ENCODE measurements at regions not wholly inside any gene's neighbourhood (a gene's known extent, or its start where the extent isn't known, plus 50 kb on each side); places are given as distances from the start of the nearest gene placed in this dataset.

GRCh38 chr16:59864981-59865666 lies 1131.0 kb upstream of the GOT2 start:
- Histone ChIP-seq H3K4me1 (no peaks in the 10 kb centered on the region), H3K27me3 (no peaks in the 10 kb centered on the region), H3K4me3 (no peak overlapping the region), H3K27ac (no peak overlapping the region), H3K36me3 (no peaks in the 10 kb centered on the region), H3K9me3 (no peaks in the 10 kb centered on the region)
- WGBS, 2 donors = 72 to 75% methylated on average over 4 of the region's 4 CpGs
- DNase-seq = no peak
- TF ChIP-seq POLR2A (IDR thresholded peaks at IDR 0.05) = no peak
- ATAC-seq (ENCODE audit: low FRiP score in 2 of 2) = no peak

DNA sequence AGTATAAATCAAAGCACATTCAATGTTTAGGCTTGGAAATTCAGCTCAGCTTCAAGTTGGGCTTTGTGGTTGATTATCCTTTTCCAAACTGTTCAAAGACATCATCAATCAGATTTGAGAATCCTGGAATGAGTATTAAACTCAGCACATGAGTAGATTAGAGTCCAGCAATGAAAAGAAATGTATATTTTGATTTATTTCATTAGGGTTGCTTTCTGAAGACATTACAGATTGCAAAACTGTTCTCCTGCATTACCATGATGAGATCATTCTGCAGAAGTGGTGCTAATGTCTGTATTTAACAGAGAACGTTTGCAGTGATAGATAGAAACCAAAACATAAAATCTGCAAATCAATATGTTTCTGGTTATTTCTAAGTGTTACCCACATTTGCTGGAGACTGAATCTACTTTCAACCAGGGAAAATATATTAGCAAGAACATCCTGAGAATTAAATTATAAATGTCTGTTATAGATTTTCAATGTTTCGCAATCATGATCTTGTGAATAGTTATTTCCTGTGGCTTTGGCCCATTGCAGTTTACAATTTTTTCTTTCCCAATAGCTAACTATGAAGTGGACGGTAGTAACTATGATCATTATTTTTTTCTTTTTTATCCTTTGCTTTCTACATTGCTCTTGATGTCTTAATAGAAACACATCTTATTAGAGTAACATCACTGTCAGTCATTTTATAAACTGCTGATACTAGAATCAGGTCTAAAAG lies 1125.7 kb upstream of the GOT2 start:
- H3K27ac ChIP-seq = no peak overlapping the region
- no peaks in the 10 kb centered on the region for H3K36me3 ChIP-seq
- no peak overlapping the region for H3K4me3 ChIP-seq
- TF ChIP-seq POLR2AphosphoS5 (IDR thresholded peaks at IDR 0.05) (no peak), POLR2A (IDR thresholded peaks at IDR 0.05) (no peak), CTCF (IDR thresholded peaks at IDR 0.05) (no peak), EP300 (IDR thresholded peaks at IDR 0.05) (no peak)
- no peaks in the 10 kb centered on the region for H3K4me1 ChIP-seq
- ATAC-seq (ENCODE audit: low FRiP score in 2 of 2) (no peak), DNase-seq (no peak)
- H3K9me3 ChIP-seq = no peaks in the 10 kb centered on the region
- H3K27me3 ChIP-seq = no peaks in the 10 kb centered on the region
- 71 to 82% methylated on average over 3 of the region's 3 CpGs for WGBS, 2 donors

DNA sequence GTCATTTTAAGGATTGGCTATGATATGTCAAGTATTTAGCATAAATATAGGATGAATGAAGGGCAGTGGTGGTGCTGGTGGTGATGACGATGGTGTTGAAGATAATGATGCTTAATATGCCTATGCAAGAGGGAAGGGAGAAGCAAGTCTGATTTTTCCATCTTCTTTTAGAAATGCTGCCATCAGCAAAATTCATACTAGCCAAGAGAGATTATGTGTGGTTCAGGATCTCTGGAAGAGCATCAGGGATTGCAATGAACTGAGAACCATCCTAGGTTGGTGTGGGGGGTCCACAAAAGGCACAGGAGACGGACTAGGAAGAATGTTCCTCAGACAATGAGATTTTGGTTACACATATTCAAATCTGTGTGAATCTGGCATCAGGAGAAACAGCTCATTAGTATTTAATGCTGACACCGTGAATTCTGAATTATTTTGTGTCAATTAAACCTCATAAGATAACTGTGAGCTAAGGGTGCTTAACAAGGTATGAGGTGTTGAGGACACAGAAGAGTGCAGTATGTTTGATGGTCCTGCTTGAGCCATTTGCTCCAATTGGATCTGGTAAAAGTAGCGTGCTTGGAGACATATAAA lies 1120.8 kb upstream of the GOT2 start:
- ATAC-seq (ENCODE audit: low FRiP score in 2 of 2) (no peak), DNase-seq (no peak)
- no peak overlapping the region for H3K4me3 ChIP-seq
- no peaks in the 10 kb centered on the region for H3K36me3 ChIP-seq
- WGBS, 2 donors = 81 to 83% methylated on average over 4 of the region's 4 CpGs
- H3K9me3 ChIP-seq = no peaks in the 10 kb centered on the region
- no peaks in the 10 kb centered on the region for H3K27me3 ChIP-seq
- no peaks in the 10 kb centered on the region for H3K4me1 ChIP-seq
- TF ChIP-seq EP300 (IDR thresholded peaks at IDR 0.05) = no peak
- TF ChIP-seq POLR2AphosphoS5 (IDR thresholded peaks at IDR 0.05) = no peak
- no peak for TF ChIP-seq POLR2A (IDR thresholded peaks at IDR 0.05)
- TF ChIP-seq CTCF (IDR thresholded peaks at IDR 0.05) = no peak
- H3K27ac ChIP-seq = no peak overlapping the region

DNA sequence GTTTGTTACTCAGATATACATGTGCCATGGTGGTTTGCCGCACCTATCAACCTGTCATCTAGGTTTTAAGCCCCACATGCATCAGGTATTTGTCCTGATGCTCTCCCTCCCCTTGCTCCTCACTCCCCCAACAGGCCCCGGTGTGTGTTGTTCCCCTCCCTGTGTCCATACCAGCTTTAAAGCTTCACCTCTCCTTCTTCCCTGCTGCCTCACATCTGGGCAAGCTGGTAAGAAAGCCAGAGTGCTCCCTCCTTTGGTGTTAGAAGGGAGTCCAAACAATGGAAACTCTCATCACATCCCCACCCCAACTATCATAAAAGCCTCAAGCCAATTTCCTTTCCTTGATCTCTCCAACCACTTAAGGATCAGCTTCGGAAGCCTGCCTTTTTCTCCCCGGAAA lies 1115.6 kb upstream of the GOT2 start:
- Histone ChIP-seq H3K4me3 (no peak overlapping the region), H3K36me3 (no peaks in the 10 kb centered on the region), H3K27me3 (no peaks in the 10 kb centered on the region), H3K9me3 (no peaks in the 10 kb centered on the region), H3K27ac (no peak overlapping the region), H3K4me1 (no peaks in the 10 kb centered on the region)
- TF ChIP-seq POLR2A (IDR thresholded peaks at IDR 0.05) (no peak), CTCF (IDR thresholded peaks at IDR 0.05) (no peak), POLR2AphosphoS5 (IDR thresholded peaks at IDR 0.05) (no peak), EP300 (IDR thresholded peaks at IDR 0.05) (no peak)
- ATAC-seq (ENCODE audit: low FRiP score in 2 of 2) (no peak), DNase-seq (no peak)
- 66 to 76% methylated on average over 4 of the region's 4 CpGs for WGBS, 2 donors

GRCh38 chr16:59848296-59848695 lies 1114.2 kb upstream of the GOT2 start:
- Histone ChIP-seq H3K36me3 (no peaks in the 10 kb centered on the region), H3K27me3 (no peaks in the 10 kb centered on the region), H3K4me3 (no peak overlapping the region), H3K27ac (no peak overlapping the region), H3K9me3 (peaks cover 0 to under 1% (median 0%) of the 10 kb centered on the region in 4 donors), H3K4me1 (no peaks in the 10 kb centered on the region)
- TF ChIP-seq EP300 (IDR thresholded peaks at IDR 0.05) = no peak
- no peak for TF ChIP-seq POLR2A (IDR thresholded peaks at IDR 0.05)
- TF ChIP-seq POLR2AphosphoS5 (IDR thresholded peaks at IDR 0.05) = no peak
- TF ChIP-seq CTCF (IDR thresholded peaks at IDR 0.05) = no peak
- ATAC-seq (ENCODE audit: low FRiP score in 2 of 2) (no peak), DNase-seq (no peak)

All from upper lobe of left lung (tissue), 6 donors.